Cardiac muscle cell (in vitro differentiated cells and primary cell): ENCODE measurements at regions not wholly inside any gene's neighbourhood (a gene's known extent, or its start where the extent isn't known, plus 50 kb on each side); places are given as distances from the start of the nearest gene placed in this dataset.
A peak's percentile ranks its signal among the peaks of the same experiment; 100 is the strongest.

ENCODE experiments used
- DNase-seq, 2 donors: peaks; one replicate each; pipeline versions ENCODE4 v3.0.0 to v3.0.0-alpha.2; 2010 to 2017; ENCODE audit warnings: low read depth in 1 of 2, low spot score in 1 of 2
- H3K27ac ChIP-seq: fragments of 200-600 bp; sonication (generic); 2 replicates; pipeline ENCODE4 v1.5.1; 2016
- H3K27me3 ChIP-seq: fragments of 200-600 bp; sonication (generic); 2 replicates; pipeline ENCODE4 v1.6.0; 2016; ENCODE audit warnings: control low read depth
- H3K36me3 ChIP-seq: fragments of 200-600 bp; sonication (generic); 2 replicates; pipeline ENCODE4 v1.5.1; 2016; ENCODE audit warnings: control low read depth
- H3K4me1 ChIP-seq: fragments of 200-600 bp; sonication (generic); 2 replicates; pipeline ENCODE4 v1.8.1; 2017; ENCODE audit warnings: low read depth, mild to moderate bottlenecking, mixed run types
- H3K4me3 ChIP-seq: fragments of 200-600 bp; sonication (generic); 2 replicates; pipeline ENCODE4 v1.5.1; 2016; ENCODE audit warnings: mild to moderate bottlenecking
- H3K9me3 ChIP-seq: fragments of 200-600 bp; sonication (generic); 2 replicates; pipeline ENCODE4 v1.5.1; 2017; ENCODE audit warnings: low read depth, mild to moderate bottlenecking, control low read depth
- CTCF ChIP-seq: IDR thresholded peaks from 2 replicates; pipeline ENCODE4 v1.5.1; 2012; ENCODE audit warnings: low read depth, mild to moderate bottlenecking, low read length

- Histone ChIP-seq H3K27ac (no peak overlapping the region), H3K4me3 (no peak overlapping the region), H3K36me3 (no peaks in the 10 kb centered on the region), H3K9me3 (no peaks in the 10 kb centered on the region), H3K4me1 (peaks cover 7% of the 10 kb centered on the region), H3K27me3 (no peaks in the 10 kb centered on the region)
- peak in 1 of 2 donors; percentile 46 for DNase-seq
- TF ChIP-seq CTCF = no peak
Observed at GRCh38 chr9:134231330-134231745, 67.0 kb upstream of the RNU6ATAC start.

GRCh38 chr9:134231767-134232166 lies 67.4 kb upstream of the RNU6ATAC start:
- no peak for DNase-seq
- no peaks in the 10 kb centered on the region for H3K36me3 ChIP-seq
- peaks cover 6% of the 10 kb centered on the region for H3K4me1 ChIP-seq
- no peak overlapping the region for H3K27ac ChIP-seq
- no peak overlapping the region for H3K4me3 ChIP-seq
- H3K9me3 ChIP-seq = no peaks in the 10 kb centered on the region
- no peak for TF ChIP-seq CTCF
- no peaks in the 10 kb centered on the region for H3K27me3 ChIP-seq

- Histone ChIP-seq H3K4me1 (peaks cover 5% of the 10 kb centered on the region), H3K4me3 (no peak overlapping the region), H3K9me3 (no peaks in the 10 kb centered on the region), H3K27ac (no peak overlapping the region), H3K36me3 (no peaks in the 10 kb centered on the region), H3K27me3 (no peaks in the 10 kb centered on the region)
- no peak for DNase-seq
- TF ChIP-seq CTCF = no peak
Observed at GRCh38 chr9:134233022-134233421, 68.7 kb upstream of the RNU6ATAC start.

- H3K9me3 ChIP-seq = no peaks in the 10 kb centered on the region
- DNase-seq = no peak
- H3K4me1 ChIP-seq = peaks cover 3% of the 10 kb centered on the region
- H3K4me3 ChIP-seq = no peak overlapping the region
- no peak for TF ChIP-seq CTCF
- no peak overlapping the region for H3K27ac ChIP-seq
- no peaks in the 10 kb centered on the region for H3K36me3 ChIP-seq
- no peaks in the 10 kb centered on the region for H3K27me3 ChIP-seq
Observed at GRCh38 chr9:134234001-134234660, 69.8 kb upstream of the RNU6ATAC start.

GRCh38 chr9:134234687-134235359 lies 70.5 kb upstream of the RNU6ATAC start:
- no peaks in the 10 kb centered on the region for H3K9me3 ChIP-seq
- H3K4me3 ChIP-seq = no peak overlapping the region
- TF ChIP-seq CTCF = no peak
- peaks cover 3% of the 10 kb centered on the region for H3K4me1 ChIP-seq
- no peaks in the 10 kb centered on the region for H3K27me3 ChIP-seq
- DNase-seq = no peak
- H3K27ac ChIP-seq = no peak overlapping the region
- H3K36me3 ChIP-seq = no peaks in the 10 kb centered on the region
